ENCODE measurements at regions not wholly inside any gene's neighbourhood (a gene's known extent, or its start where the extent isn't known, plus 50 kb on each side); places are given as distances from the start of the nearest gene placed in this dataset.

GRCh38 chr3:51620543-51620942, 50.5 kb upstream of the TEX264 start:
- intact Hi-C loops (cut with micrococcal nuclease), result no loop called here
- H3K36me3 Mint-ChIP-seq, result no peaks in the 10 kb centered on the region
- H3K4me1 Mint-ChIP-seq (ENCODE audit: low read depth), result peaks cover 9% of the 10 kb centered on the region
- CTCF ChIA-PET, result interaction anchor here (0.8 to 2.1 kb wide), 2 partner anchors 49 to 119 kb away, joined by 4 to 5 read pairs; no protein-coding TSS in a partner anchor
- H3K27me3 Mint-ChIP-seq, result no peaks in the 10 kb centered on the region
- POLR2A ChIA-PET, result no interaction called here
- no peak for DNase-seq
- no peak overlapping the region for H3K4me3 Mint-ChIP-seq
- no peaks in the 10 kb centered on the region for H3K9me3 Mint-ChIP-seq
- no peak overlapping the region for H3K27ac Mint-ChIP-seq

GRCh38 chr3:51621091-51621892, 49.8 kb upstream of the TEX264 start:
- Mint-ChIP-seq H3K9me3 (no peaks in the 10 kb centered on the region), H3K36me3 (no peaks in the 10 kb centered on the region), H3K27ac (no peak overlapping the region), H3K4me3 (no peak overlapping the region), H3K27me3 (no peaks in the 10 kb centered on the region), H3K4me1 (ENCODE audit: low read depth) (peaks cover 9% of the 10 kb centered on the region)
- ChIA-PET POLR2A (no interaction called here), CTCF (interaction anchor here (2.1 kb wide), 1 partner anchor 120 kb away, joined by 5 read pairs; no protein-coding TSS in a partner anchor)
- intact Hi-C loops (cut with micrococcal nuclease), result no loop called here
- no peak for DNase-seq

Measured in activated CD4-positive, alpha-beta memory T cell treated with anti-CD3 and anti-CD28 coated beads for 36 hours (primary cell).